Epidermal melanocyte (primary cell): ENCODE measurements at regions not wholly inside any gene's neighbourhood (a gene's known extent, or its start where the extent isn't known, plus 50 kb on each side); places are given as distances from the start of the nearest gene placed in this dataset.
"Not testable (repeated sequence)": the region's sequence is repeated elsewhere in the genome, so short reads cannot be mapped to it uniquely, and the experiment has no call there.

Source experiments
- DNase-seq: peaks from one replicate; pipeline ENCODE4 v3.0.0; 2011; ENCODE audit warnings: low spot score; ENCODE audit not compliant: insufficient read length

DNA sequence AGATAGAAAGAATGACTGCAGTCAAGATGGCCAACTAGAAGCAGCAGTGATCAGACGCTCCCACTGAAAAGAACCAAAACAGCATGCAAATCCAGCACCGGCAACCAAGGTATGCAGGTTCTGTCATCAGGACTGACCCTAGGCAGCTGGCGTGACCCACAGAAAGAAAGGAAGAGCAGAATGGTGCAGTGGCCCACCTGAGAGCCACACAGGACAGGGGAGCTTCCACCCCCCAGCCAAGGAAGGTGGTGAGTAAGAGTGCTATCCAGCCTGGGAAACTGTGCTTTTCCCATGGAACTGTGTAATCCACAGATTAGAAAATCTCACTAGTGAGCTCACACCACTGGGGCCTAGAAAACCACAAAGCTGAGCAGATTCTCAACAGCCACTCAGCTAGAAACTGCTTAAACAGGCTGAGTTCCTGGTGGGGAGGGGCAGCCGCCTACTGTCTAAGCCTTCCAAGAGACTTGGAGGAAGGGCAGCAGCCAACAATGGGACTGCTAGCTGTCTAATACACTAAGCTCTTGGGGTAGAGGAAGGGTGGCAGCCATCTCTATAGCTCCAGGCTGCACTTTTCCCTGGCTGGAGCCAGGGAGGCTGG lies 127.9 kb downstream of the EVA1A start:
- no peak for DNase-seq

DNA sequence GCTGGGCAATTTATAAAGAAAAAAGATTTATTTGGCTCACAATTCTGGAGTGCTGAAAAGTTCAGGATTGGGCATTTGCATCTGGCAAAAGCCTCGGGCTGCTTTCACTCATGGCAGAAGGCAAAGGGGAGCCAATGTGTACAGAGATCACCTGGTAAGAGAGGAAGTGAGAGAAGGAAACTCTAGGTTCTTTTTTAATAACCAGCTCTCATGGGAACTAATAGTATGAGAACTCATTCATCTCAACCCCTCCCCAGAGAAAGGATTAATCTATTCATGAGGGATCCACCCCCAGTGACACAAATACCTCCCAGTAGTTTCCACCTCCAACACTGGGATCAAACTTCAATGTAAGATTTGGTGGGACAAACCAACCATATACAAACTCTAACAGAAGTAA lies 129.0 kb downstream of the EVA1A start:
- no peak for DNase-seq

DNA sequence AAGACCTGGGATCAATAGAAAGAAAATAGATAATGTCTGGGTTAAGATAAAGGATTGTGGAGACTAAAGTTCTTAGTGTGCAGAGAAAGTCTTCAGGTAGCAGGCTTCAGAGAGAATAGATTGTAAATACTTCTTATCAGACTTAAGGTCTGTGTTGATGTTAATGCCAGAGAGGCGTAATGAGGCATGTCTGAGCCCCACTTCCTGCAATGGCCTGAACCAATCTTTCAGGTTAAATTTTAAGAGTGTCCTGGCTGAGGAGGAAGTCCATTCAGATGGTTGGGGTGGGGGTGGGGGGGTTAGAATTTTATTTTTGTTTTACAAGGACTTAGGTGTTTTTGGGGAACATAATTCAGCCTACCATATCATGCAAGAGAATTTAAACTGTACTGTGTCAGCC lies 129.5 kb downstream of the EVA1A start:
- DNase-seq, result no peak

DNA sequence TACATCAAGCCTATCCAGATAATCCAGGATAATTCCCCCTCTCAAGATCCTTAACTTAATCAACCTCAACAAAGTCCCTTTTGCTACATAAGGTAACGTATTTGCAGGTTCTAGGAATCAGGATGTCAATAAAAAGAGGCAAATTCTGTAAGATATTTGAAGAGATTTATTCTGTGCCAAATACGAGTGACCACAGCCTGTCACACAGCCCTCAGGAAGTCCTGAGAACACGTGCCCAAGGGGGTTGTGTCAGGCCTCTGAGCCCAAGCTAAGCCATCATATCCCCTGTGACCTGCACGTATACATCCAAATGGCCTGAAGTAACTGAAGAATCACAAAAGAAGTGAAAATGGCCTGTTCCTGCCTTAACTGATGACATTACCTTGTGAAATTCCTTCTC lies 130.3 kb downstream of the EVA1A start:
- not testable (repeated sequence) for DNase-seq

DNA sequence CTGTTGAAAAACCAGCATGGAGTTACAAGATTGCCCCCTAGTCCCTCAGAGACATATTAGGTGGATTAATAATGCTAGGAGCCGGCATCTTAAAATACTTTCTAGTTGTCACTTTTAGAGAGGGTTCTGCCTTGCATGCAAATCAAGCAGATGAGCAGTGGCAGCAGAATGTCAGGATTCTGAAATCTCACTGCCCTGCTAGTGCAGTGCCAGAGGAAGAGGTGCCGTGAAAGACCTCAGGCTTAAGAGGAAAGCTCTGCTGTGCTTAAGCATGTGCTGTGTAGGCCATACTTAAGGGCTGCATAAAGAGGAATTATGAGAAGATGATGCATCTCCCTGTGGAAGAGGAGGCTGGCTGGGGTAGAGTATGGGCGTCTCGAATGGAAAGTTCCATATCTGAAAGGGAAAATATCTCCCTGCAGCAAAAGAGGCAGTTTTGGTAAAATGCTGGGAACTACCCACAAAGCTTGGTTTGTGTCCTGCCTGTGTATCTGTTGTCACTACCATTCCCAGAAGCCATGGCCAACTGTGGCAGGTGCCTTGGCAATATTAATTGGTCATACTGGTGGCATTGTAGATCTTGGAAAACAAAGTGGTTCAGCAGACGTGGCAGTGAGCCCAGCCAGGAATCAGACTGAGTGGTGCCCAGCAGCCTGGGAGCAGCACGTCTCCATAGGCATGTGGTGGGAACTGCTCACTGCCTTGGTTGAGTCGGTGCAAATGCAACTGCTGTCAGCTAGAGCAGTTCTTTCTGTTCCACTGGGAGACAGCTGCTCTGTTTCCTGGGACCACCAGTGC lies 131.9 kb downstream of the EVA1A start:
- DNase-seq, result no peak

DNA sequence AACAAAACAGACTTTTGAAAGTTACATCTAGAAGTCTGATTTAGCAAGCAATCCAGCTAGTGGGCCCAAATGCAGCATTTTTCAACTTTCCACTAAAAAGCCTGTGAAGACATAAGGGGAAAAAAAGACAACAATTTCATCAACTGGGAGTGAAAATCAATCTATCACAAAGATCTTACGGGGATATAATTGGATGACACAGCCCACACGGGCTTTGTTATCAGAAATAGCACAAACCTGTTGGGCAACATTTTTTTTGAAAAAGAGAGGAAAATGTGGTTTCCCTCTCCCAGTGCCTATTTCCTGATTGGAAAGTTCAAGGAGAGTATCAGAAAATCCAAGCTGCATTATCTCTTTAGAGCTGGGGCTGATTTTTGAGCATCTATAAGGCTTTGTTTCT lies 132.7 kb downstream of the EVA1A start:
- no peak for DNase-seq

DNA sequence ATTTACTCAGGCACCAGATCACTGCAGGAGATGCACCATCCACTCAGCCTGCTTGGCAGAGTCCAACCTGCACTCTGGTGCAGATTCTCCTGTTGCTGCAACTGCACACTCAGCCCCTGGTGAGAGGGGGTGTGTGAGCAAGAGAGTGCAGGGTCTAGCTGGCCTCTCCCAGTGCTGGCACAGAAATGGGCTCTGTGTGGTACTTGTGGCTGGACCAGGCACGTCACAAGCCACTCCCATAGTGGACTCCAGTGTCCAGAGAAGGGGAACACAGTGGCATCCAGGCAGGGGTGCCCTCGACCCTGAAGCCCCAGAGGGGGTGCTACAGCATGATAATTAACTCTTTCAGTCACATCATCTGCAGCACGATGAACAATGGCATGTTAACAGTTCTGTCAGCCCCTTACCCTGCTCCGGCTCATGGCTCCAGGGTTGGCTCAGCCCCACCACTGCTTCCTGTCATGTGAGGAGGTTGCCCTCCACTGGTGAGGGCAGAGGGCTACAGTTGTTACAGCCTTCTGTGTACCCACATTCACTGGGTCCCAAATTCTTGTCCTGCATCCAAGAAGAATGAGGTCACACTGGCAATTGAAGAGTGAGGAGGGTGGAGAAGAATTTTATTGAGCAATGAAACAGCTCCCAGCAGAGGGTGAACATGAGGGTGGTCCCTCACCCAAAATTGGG lies 135.7 kb downstream of the EVA1A start:
- no peak for DNase-seq

DNA sequence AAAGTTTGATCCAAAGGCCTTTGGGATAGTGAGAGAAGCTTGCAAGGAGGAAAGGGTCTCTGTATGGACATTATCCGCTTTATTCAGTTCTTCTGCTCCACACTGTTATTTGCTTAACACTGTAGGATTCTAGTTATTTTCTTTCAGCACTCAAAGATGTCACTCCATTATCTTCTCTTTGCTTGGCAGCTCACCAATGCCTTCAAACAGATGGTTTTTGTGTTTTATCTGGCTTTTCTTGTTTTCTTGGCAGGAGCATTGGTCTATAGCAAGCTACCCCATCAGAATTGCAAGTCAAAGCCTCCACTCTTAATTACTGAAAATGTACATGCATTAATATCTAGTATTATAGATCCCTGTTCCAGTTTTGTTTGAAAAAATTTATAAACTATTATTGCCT lies 138.8 kb downstream of the EVA1A start:
- no peak for DNase-seq

DNA sequence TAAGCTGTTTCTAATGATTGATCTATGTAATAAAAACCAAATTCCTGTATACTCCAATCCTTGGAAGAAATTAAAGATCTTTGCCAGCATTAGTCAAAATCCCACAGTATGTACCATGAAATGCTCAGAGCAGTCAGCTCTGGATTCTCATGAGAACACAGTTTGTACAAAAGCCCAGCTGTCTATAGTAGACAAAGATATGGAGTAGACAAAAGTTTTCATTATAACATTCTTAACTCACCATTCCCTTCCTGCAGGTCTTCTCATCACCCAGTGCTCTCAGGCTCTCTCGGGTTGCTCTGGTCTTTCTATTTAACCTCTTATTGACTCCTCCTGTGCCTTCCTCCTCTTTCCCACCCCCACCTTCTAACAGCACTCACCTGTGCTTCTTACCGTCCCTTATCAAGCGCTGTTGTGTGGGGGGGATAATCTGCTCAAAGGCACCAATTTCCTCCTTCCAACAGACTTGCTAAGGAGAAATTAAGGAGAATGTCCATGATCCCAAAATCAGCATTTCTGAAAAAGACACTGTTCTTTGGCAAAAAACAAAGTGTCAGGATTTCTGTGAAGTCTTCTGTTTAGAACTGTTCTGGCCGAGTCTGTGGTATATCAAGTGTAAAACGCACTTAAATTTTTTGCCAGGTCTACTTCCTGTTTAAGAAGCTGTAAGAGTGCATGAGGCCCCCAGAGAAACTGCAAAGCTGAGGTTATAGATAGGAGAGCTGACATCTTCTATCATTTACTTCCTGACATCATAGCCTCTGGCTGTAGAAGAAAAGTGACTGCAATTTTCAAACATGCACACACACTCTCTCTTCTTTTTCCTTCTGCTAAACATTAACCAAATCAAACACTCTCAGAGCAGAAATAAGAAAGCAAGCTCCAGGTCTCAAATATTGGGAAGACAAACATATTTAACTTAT lies 144.1 kb downstream of the EVA1A start:
- no peak for DNase-seq

DNA sequence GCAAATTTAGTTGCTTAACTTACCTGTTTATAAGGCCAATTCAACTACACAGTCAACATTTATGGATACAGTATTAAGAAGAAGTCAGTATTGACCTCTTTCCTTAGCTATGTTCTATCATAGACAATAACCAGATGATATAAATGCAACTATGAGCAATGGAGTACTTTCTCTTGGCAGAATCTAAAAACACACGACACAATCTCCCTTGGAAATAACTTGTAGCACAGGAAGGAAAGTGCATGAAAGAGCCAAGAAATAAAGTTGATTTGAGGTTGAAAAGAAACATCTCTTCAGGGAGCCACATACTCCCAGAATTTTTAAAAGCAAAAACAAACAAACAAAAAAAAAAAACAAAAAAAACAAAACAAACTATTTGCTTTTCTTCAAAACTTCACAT lies 145.0 kb downstream of the EVA1A start:
- DNase-seq, result no peak

DNA sequence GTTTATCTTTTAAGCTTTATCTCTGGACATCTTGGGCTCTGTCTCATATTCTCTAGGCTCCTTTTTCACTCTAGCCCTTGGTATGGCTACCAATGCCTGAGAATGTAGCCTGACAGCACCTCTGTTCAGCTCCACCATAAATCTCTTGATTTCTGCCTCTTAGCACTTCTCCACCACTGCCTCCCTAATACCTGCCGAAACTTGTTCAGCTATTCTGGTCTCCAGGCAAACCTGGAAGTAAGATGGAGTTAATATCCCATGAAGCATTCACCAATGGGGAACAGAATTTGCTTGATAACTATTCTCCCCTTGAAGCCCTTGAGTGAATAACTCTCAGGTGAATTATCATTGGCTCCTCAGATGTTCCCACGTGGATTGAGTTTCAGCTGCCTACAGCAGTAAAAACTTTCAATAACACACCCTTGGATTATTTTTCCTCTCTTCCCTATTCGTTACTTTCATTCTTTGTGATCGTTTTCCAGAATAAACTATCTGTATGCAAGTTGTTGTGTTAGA lies 145.6 kb downstream of the EVA1A start:
- no peak for DNase-seq

DNA sequence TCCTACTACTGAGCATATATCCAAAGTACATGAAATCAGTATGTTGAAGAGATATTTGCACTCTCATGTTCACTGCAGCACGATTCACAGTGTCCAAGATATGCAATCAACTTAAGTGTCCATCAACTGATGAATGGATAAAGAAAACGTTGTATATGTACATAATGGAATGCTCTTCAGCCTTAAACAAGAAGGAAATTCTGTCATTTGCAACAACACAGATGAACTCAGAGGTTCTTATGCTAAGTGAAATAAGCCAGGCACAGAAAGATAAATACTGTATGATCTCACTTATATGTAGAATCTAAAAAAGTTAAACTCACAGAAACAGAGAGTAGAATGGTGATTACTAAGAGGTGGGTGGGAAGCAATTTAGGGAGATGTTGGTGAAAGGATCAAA lies 149.2 kb downstream of the EVA1A start:
- no peak for DNase-seq

DNA sequence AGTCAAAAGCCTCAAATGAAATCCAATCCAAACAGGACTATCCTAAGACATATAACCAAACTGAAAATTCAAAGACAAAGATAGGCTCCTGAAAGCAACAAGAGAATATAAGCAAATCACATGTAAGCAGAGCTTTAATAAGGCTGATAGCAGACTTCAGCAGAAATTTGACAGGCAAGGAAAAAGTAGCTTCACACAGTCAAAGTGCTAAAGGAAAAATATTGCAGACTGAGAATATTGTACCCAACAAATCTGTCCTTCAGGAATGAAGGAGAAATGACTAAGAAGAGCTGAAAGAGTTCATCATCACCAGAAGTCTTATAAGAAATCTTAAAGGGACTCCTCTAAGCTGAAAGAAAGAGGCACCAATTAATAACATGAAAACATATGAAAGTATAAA lies 150.0 kb downstream of the EVA1A start:
- DNase-seq, result no peak

DNA sequence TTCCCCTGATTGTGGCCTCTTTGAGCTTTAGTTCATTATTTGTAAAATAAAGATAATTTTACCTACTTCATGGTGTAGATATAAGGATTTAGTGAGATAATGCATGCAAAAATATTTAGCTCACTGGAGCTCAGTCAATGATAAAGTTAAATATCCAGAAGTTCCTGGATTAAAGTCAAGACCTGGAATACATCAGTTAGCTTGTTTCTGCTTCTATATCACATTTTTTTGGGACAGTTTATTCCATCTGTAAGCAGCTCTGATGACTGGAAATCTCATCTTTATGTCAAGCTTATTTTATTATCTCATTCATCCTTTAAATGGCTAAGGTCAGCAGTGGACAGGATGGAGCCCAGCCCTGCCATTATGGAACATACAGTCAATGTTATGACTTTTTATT lies 152.0 kb downstream of the EVA1A start:
- no peak for DNase-seq

DNA sequence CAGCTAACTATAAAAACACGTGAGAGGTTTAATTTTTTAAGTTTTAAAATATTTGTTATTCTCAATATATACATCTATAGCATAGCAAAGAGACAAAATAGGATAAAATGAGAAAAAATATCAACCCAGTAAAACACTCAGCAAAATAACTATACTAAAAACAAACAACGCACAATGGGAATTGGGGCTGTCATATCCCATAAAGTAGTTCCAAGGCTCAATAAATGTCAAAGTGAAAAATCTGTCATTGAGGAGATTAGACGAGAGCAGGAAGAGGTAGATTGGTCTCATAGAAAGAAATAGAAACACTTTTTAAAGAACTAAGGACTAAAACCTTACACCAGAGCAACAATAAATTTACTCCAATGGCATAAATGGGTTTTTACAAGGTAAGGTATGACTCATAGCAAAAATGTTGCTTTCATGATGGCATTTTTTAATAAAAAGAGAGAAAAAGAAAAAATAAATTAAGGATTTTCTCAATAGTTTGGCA lies 153.7 kb downstream of the EVA1A start:
- no peak for DNase-seq

DNA sequence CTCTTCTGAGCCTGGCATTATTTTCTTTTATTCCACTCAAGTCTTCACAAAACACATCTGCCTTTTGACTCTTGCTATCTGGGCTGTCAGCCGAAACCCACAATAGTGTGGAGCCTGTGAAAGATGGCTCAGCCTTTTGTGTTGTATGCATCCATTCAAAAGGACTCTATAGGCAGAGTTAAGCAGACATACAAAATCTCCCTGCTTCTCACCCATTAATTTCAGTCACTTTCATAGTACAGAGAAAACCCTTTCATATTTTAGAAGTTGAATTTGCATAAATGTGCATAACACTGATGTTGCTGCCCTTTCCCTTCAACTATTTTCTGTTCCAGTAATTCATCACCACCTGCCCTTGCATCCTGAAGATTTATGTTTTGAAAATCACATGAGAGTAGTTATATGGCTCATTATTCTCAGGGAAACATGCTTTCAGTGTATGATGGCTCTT lies 154.6 kb downstream of the EVA1A start:
- no peak for DNase-seq

DNA sequence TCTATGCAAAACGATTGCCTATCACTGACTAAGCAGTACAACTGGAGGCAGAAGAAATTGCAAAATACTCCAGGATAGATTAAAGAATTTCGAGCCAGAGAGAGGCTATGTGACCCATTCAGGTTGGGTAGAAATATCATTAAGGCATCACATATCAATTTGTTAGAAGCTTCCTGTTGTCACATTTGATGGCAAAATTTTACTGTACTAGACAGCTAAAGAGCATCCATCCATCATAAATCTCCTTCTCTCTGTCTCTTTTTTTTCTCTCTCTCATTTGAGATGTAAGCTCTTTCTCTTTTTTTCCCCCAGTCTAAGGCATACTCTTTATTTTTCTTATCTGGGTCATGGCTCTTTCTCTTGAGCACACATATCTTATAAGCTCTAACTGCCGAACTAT lies 155.7 kb downstream of the EVA1A start:
- no peak for DNase-seq

DNA sequence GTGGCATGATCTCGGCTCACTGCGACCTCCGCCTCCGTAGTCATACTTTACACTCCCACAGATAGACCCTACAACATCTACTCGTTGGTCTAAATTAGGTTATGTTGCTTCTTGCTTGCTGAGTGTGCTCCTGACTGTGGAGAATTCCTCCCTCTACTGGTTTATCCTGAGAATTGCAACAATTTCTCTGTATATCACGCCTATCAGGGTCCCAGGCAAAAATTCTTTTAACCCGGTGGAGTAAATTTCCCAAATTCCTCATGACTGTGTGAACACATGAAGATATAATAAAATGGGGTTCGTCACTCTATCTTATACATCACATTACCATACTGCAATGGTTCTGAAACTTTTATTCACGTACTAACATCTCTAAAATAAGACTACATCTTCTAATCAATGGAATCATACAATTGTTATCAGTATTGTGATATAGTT lies 156.7 kb downstream of the EVA1A start:
- peak; percentile 36 for DNase-seq

DNA sequence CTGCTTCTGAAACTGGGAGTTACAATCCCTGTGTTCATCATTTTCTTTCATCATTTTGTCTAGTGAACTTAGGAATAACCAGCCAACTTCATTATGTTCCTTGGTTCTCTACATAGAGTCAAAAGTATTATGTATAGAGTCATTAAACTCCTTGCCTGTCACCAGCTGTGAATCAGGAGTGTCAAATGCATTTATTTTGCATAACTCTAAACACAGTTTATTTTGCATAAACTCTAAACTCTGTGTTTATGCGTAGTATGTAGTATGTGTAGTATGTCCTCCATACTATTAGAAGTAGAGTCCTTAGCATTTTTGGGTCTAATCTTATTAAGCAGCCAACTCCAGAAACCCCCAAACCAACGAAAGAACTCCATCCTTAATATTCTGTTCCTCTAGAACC lies 164.4 kb downstream of the EVA1A start:
- no peak for DNase-seq

DNA sequence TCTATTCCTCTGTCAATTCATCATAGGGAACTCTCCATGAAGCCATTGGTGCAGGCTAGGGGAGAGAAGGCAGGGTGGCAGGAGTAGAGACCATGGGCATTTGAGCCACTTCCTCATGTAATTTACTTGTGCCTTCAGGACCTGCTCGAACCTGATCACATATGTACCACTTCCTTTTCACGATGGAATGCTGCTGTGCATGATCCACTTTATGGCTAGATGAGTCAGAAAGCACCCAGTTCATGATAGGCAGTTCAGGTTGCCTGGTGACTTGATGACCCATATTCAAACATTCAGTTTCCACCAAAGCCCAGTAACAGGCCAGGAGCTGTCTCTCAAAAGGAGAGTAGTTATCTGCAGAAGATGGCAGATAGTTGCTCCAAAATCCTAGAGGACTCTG lies 166.0 kb downstream of the EVA1A start:
- DNase-seq, result not testable (repeated sequence)

DNA sequence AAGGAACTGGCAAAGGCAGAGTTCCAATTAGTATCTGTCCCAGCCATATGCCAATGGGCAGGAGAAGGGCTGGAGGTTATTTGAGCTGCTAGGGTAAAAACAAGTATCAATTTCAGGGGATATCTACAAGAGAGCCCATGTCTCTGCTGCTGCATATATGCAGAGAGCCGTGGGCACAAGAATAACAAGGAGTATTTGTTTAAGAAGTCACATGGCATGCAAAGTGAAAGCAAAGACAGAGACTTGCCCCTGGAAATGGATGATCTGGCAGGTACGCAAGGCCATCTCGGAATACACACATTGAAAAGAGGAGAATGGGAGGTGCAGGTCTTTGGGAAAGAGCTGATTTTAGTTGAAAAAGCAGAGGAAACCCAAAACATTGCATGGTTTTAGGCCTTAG lies 170.6 kb downstream of the EVA1A start:
- no peak for DNase-seq
